ENCODE measurements at regions not wholly inside any gene's neighbourhood (a gene's known extent, or its start where the extent isn't known, plus 50 kb on each side); places are given as distances from the start of the nearest gene placed in this dataset.

DNA sequence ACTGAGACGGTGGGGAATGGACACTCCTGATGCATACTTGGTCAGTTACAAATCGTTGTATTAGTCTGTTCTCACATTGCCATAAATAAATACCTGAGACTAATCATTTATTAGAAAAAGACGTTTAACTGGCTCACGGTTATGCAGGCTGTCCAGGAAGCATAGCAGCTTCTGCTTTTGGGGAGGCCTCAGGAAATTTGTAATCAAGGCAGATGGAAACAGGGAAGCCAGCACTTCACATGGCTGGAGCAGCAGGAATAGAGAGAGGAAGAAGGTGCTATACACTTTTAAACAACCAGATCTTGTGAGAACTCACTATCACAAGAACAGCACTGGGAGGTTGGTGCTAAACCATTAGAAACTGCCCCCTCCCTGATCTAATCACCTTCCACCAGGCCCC lies 418.2 kb downstream of the FLRT2 start:
- peaks cover 73% of the 10 kb centered on the region for H3K9me3 ChIP-seq (ENCODE audit: low read length)
- no peak overlapping the region for H3K4me3 ChIP-seq (replicated peaks in 1 of 3; ENCODE audit: insufficient read depth in 1 of 3, low read depth in 2 of 3, low read length in 3 of 3)
- no peaks in the 10 kb centered on the region for H4K20me1 ChIP-seq (ENCODE audit: insufficient read depth, low read length)
- H3K4me1 ChIP-seq (ENCODE audit: insufficient read depth, low read length) = no peaks in the 10 kb centered on the region
- no peaks in the 10 kb centered on the region for H3K27me3 ChIP-seq (ENCODE audit: control insufficient read depth in 1 of 2, insufficient read depth in 2 of 2, low read length in 2 of 2)
- no peak overlapping the region for H2AFZ ChIP-seq (ENCODE audit: low read length)
- TF ChIP-seq ZNF740 (CRISPR knock-in tag; IDR thresholded peaks at IDR 0.05) (no peak), ZNF777 (CRISPR knock-in tag; IDR thresholded peaks at IDR 0.05) (no peak), ZBTB2 (CRISPR knock-in tag; IDR thresholded peaks at IDR 0.05; ENCODE audit: low read depth) (no peak), NFKBIZ (CRISPR knock-in tag; IDR thresholded peaks at IDR 0.05) (no peak), EHMT2 (IDR thresholded peaks at IDR 0.05; ENCODE audit: borderline replicate concordance, low read depth, low read length) (no peak), ZMYM2 (CRISPR knock-in tag; IDR thresholded peaks at IDR 0.05) (no peak), ELF1 (CRISPR knock-in tag; IDR thresholded peaks at IDR 0.05) (no peak), ZNF3 (CRISPR knock-in tag; IDR thresholded peaks at IDR 0.05) (no peak), SMARCC2 (IDR thresholded peaks at IDR 0.05) (no peak)
- H3K36me3 ChIP-seq (replicated peaks in 1 of 2; ENCODE audit: control insufficient read depth in 1 of 2, insufficient read depth in 2 of 2, low read length in 2 of 2) = no peaks in the 10 kb centered on the region
- no peak overlapping the region for H3K27ac ChIP-seq (ENCODE audit: extremely low read length, insufficient read depth, low read length)
- ChIA-PET POLR2A (no interaction called here), CTCF (ENCODE audit: low intra/inter-chr PET ratio, low total read pairs) (no interaction called here)
- H3K79me2 ChIP-seq (ENCODE audit: insufficient read depth, low read length) = no peaks in the 10 kb centered on the region
- intact Hi-C loops (cut with micrococcal nuclease; ENCODE audit: unreplicated experiment) = no loop called here
- H3K4me2 ChIP-seq (ENCODE audit: low read depth, low read length) = no peak overlapping the region
- no peak for FAIRE-seq
- H3K9ac ChIP-seq (ENCODE audit: insufficient read depth, low read depth, low read length) = no peak overlapping the region
- WGBS (ENCODE audit: low lambda C conversion rate) = 2% methylated on average over 4 of the region's 4 CpGs
- in situ Hi-C loops (cut with HindIII; ENCODE audit: extremely low pct_ligation_motif_present, low pct_unique_long_range_greater_than_20kb) = no loop called here
- no peak for ATAC-seq
- BruUV-seq (replicated peaks) = no TSS peak
- DNase-seq (ENCODE audit: low spot score) = no peak
